Fibroblast of lung (primary cell): ENCODE measurements at regions not wholly inside any gene's neighbourhood (a gene's known extent, or its start where the extent isn't known, plus 50 kb on each side); places are given as distances from the start of the nearest gene placed in this dataset.
A peak's percentile ranks its signal among the peaks of the same experiment; 100 is the strongest.

Source experiments
- DNase-seq, 2 donors: peaks; one replicate each; pipeline versions ENCODE4 v3.0.0 to v3.0.0-alpha.2; 2010; ENCODE audit warnings: low read depth in 2 of 2
- H2AFZ ChIP-seq: 2 replicates; pipeline ENCODE4 v1.5.1; 2012; ENCODE audit warnings: low read length, control low read depth, inconsistent platforms
- H3K27ac ChIP-seq: 2 replicates; pipeline ENCODE4 v1.5.1; 2011; ENCODE audit warnings: low read length, control low read depth; ENCODE audit not compliant: insufficient read depth
- H3K27me3 ChIP-seq: 2 replicates; pipeline ENCODE4 v1.5.1; 2011; ENCODE audit warnings: mild to moderate bottlenecking, low read length; ENCODE audit not compliant: control insufficient read depth, insufficient read depth
- H3K36me3 ChIP-seq: 2 replicates; pipeline ENCODE4 v1.5.1; 2011; ENCODE audit warnings: low read length; ENCODE audit not compliant: control insufficient read depth, insufficient read depth
- H3K4me1 ChIP-seq: 2 replicates; pipeline ENCODE4 v1.5.1; 2011; ENCODE audit warnings: low read length; ENCODE audit not compliant: control insufficient read depth, insufficient read depth; ENCODE audit errors: extremely low read depth
- H3K4me2 ChIP-seq: 2 replicates; pipeline ENCODE4 v1.5.1; 2011; ENCODE audit warnings: low read length, control low read depth; ENCODE audit not compliant: insufficient read depth; ENCODE audit errors: extremely low read depth
- H3K4me3 ChIP-seq, 4 experiments: fragments of 200-600 bp in 1 of 4; sonication (generic) in 1 of 4; replicated peaks in 1 of 4; 2 replicates each; pipeline ENCODE4 v1.5.1; 2011 to 2016; ENCODE audit warnings: low read length in 4 of 4, low read depth in 3 of 4, mild to moderate bottlenecking in 3 of 4, control low read depth in 2 of 4, inconsistent platforms in 1 of 4, mixed read lengths in 1 of 4; ENCODE audit not compliant: insufficient read depth in 1 of 4; ENCODE audit errors: control extremely low read depth in 1 of 4
- H3K79me2 ChIP-seq: 2 replicates; pipeline ENCODE4 v1.5.1; 2012; ENCODE audit warnings: mild to moderate bottlenecking, low read length, inconsistent platforms; ENCODE audit not compliant: control insufficient read depth, insufficient read depth
- H3K9ac ChIP-seq: 2 replicates; pipeline ENCODE4 v1.5.1; 2011; ENCODE audit warnings: mild to moderate bottlenecking, low read length, control low read depth; ENCODE audit not compliant: insufficient read depth
- H3K9me3 ChIP-seq: 2 replicates; pipeline ENCODE4 v1.5.1; 2012; ENCODE audit warnings: low read depth, low read length; ENCODE audit not compliant: control insufficient read depth, insufficient read depth
- H4K20me1 ChIP-seq: 2 replicates; pipeline ENCODE4 v1.5.1; 2011; ENCODE audit warnings: low read length; ENCODE audit not compliant: control insufficient read depth, insufficient read depth; ENCODE audit errors: extremely low read depth
- CTCF ChIP-seq, 2 donors: IDR thresholded peaks in 1 of 2; conservative IDR thresholded peaks in 1 of 2; 1 replicate in 1 of 2; 2 replicates in 1 of 2; pipeline ENCODE4 v1.5.1; 2011 to 2012; ENCODE audit warnings: low read length in 2 of 2, control low read depth in 1 of 2, inconsistent platforms in 1 of 2, low read depth in 1 of 2, mild to moderate bottlenecking in 1 of 2
- EZH2 ChIP-seq: IDR thresholded peaks from 2 replicates; pipeline ENCODE4 v1.5.1; 2012; ENCODE audit warnings: low read length, control low read depth, mild to moderate bottlenecking; ENCODE audit errors: missing control alignments

DNA sequence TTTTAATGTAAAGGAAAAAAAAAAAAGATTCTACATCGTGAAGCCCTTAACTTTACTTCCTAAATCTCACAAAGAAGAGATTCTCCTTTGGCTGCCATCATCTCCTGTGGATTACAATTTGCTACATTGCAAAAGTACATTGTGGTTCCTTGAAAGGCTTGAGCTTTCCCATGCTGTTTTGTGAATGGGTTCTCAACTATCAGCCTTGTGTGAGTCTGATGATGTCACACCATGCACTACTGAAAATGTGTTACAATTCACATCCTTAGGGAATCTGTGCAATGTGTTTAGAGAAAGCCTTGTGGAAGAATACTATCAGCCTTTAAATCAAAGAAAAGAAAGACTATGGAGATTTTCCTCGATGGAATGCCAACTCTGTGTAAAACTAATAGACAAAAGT, 510.0 kb upstream of the ALCAM start:
- TF ChIP-seq CTCF (conservative IDR thresholded peaks at IDR 0.05 in 1 of 2, IDR thresholded peaks at IDR 0.05 in 1 of 2; ENCODE audit: low read depth in 1 of 2, low read length in 2 of 2) (no peak), EZH2 (no peak)
- no peak for DNase-seq
- Histone ChIP-seq H3K27ac (no peak overlapping the region), H3K79me2 (no peaks in the 10 kb centered on the region), H3K9me3 (no peaks in the 10 kb centered on the region), H2AFZ (no peak overlapping the region), H3K36me3 (no peaks in the 10 kb centered on the region), H3K4me1 (no peaks in the 10 kb centered on the region), H3K4me3 (no peak overlapping the region), H3K27me3 (no peaks in the 10 kb centered on the region), H3K4me2 (no peak overlapping the region), H4K20me1 (no peaks in the 10 kb centered on the region), H3K9ac (no peak overlapping the region)

DNA sequence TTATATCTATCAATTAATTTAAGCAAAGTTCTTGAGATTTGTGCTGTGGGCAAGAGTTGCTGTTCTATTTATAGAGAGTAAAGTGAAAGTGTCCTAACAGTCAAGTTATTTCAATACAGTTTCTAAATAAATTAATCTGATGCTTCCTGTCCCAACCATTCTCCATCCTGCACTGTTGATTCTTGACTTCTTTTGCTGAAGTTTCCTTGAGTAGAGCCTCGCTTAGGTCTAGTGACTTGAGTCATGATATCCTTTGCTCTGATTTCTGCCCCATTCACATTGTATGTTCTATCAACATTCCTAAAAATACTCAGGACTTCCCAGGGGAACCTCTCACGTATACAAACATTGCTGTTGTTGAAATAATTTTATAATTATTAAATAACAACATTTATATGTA, 498.4 kb upstream of the ALCAM start:
- TF ChIP-seq CTCF (conservative IDR thresholded peaks at IDR 0.05 in 1 of 2, IDR thresholded peaks at IDR 0.05 in 1 of 2; ENCODE audit: low read depth in 1 of 2, low read length in 2 of 2) (no peak), EZH2 (no peak)
- Histone ChIP-seq H3K4me3 (no peak overlapping the region), H2AFZ (peak overlapping the region; percentile 43), H3K27ac (no peak overlapping the region), H3K79me2 (no peaks in the 10 kb centered on the region), H3K27me3 (no peaks in the 10 kb centered on the region), H3K4me1 (no peaks in the 10 kb centered on the region), H3K9me3 (no peaks in the 10 kb centered on the region), H3K36me3 (no peaks in the 10 kb centered on the region), H3K9ac (no peak overlapping the region), H4K20me1 (no peaks in the 10 kb centered on the region), H3K4me2 (no peak overlapping the region)
- no peak for DNase-seq

DNA sequence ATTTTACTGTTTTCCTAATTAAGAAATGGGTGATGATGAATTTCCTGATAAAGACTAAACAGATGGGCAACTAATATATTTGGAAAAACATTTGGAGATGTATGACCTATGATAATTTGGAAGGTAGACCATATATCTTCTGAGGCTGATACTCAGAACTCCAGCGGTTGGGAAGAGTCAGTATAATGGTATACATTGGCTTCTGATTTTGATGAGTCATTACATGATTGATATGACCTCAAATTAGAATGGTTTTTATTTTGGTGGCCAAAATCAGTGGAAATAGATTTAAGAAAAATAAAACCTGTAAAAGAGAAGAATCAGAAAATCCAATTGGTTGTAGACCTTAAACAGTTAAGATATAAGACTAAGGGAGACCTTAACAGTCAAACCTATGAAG, 496.4 kb upstream of the ALCAM start:
- Histone ChIP-seq H3K27me3 (no peaks in the 10 kb centered on the region), H4K20me1 (no peaks in the 10 kb centered on the region), H3K9ac (no peak overlapping the region), H3K9me3 (no peaks in the 10 kb centered on the region), H2AFZ (no peak overlapping the region), H3K79me2 (no peaks in the 10 kb centered on the region), H3K4me3 (no peak overlapping the region), H3K27ac (no peak overlapping the region), H3K36me3 (no peaks in the 10 kb centered on the region), H3K4me1 (no peaks in the 10 kb centered on the region), H3K4me2 (no peak overlapping the region)
- no peak for TF ChIP-seq EZH2
- TF ChIP-seq CTCF (conservative IDR thresholded peaks at IDR 0.05 in 1 of 2, IDR thresholded peaks at IDR 0.05 in 1 of 2; ENCODE audit: low read depth in 1 of 2, low read length in 2 of 2): no peak
- DNase-seq: no peak
